Osteoblast (primary cell): ENCODE measurements at regions not wholly inside any gene's neighbourhood (a gene's known extent, or its start where the extent isn't known, plus 50 kb on each side); places are given as distances from the start of the nearest gene placed in this dataset.

ENCODE experiments used
- DNase-seq: peaks from one replicate; pipeline ENCODE4 v3.0.0; 2011; ENCODE audit warnings: low spot score, mixed read lengths; ENCODE audit not compliant: insufficient read length; ENCODE audit errors: missing footprints
- H2AFZ ChIP-seq: 2 replicates; pipeline ENCODE4 v1.6.0; 2011; ENCODE audit warnings: mild to moderate bottlenecking, low read length
- H3K27ac ChIP-seq: 2 replicates; pipeline ENCODE4 v1.5.1; 2011; ENCODE audit warnings: mild to moderate bottlenecking, low read depth, low read length, moderate library complexity
- H3K27me3 ChIP-seq: 2 replicates; pipeline ENCODE4 v1.6.0; 2012; ENCODE audit warnings: mild to moderate bottlenecking, control low read depth, inconsistent platforms, low read length, moderate library complexity; ENCODE audit not compliant: insufficient read depth
- H3K36me3 ChIP-seq: 2 replicates; pipeline ENCODE4 v1.5.1; 2011; ENCODE audit warnings: mild to moderate bottlenecking, low read length, control low read depth, moderate library complexity; ENCODE audit not compliant: insufficient read depth
- H3K4me1 ChIP-seq: 2 replicates; pipeline ENCODE4 v1.5.1; 2011; ENCODE audit warnings: mild to moderate bottlenecking, low read length, control low read depth, moderate library complexity; ENCODE audit not compliant: insufficient read depth
- H3K4me2 ChIP-seq: 2 replicates; pipeline ENCODE4 v1.6.0; 2011; ENCODE audit warnings: mild to moderate bottlenecking, low read length; ENCODE audit not compliant: insufficient read depth
- H3K4me3 ChIP-seq: fragments of 200-600 bp; sonication (generic); 3 replicates; pipeline ENCODE4 v1.5.1; 2012; ENCODE audit warnings: mild to moderate bottlenecking, low read length, inconsistent platforms; ENCODE audit not compliant: insufficient read depth
- H3K79me2 ChIP-seq: 2 replicates; pipeline ENCODE4 v1.6.0; 2012; ENCODE audit warnings: mild to moderate bottlenecking, low read length, control low read depth, inconsistent platforms; ENCODE audit not compliant: insufficient read depth
- H3K9me3 ChIP-seq: 2 replicates; pipeline ENCODE4 v1.5.1; 2011; ENCODE audit warnings: low read depth, low read length, control low read depth
- H4K20me1 ChIP-seq: 2 replicates; pipeline ENCODE4 v1.6.0; 2012; ENCODE audit warnings: mild to moderate bottlenecking, low read length, control low read depth; ENCODE audit not compliant: insufficient read depth
- TF ChIP-seq, protein P1 (sequence below): IDR thresholded peaks from 2 replicates; pipeline ENCODE4 v1.5.1; 2011; ENCODE audit warnings: mild to moderate bottlenecking, low read depth, low read length, moderate library complexity; ENCODE audit errors: extremely low read depth

DNA sequence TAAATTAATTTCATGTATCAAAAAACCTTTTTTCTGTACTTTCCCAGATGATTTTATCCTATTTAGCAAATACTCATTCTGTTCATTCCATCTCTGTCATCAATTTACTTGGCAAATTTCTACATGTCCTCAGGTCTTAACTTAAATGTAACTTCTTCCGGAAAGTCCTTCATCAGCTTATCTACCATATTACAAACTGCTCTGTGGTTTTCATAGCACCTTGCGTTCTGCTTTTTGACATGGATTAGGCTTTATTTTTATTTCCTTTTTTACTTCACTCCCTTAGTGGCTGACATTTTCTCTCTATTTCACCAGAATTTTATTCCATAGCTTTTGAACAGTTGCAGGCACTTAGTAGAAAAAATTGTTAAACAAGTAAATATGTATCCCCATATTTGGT, 1040.8 kb downstream of the TAF11L14 start:
- TF ChIP-seq, protein P1, sequence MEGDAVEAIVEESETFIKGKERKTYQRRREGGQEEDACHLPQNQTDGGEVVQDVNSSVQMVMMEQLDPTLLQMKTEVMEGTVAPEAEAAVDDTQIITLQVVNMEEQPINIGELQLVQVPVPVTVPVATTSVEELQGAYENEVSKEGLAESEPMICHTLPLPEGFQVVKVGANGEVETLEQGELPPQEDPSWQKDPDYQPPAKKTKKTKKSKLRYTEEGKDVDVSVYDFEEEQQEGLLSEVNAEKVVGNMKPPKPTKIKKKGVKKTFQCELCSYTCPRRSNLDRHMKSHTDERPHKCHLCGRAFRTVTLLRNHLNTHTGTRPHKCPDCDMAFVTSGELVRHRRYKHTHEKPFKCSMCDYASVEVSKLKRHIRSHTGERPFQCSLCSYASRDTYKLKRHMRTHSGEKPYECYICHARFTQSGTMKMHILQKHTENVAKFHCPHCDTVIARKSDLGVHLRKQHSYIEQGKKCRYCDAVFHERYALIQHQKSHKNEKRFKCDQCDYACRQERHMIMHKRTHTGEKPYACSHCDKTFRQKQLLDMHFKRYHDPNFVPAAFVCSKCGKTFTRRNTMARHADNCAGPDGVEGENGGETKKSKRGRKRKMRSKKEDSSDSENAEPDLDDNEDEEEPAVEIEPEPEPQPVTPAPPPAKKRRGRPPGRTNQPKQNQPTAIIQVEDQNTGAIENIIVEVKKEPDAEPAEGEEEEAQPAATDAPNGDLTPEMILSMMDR = no peak
- H2AFZ ChIP-seq = no peak overlapping the region
- no peak overlapping the region for H3K27ac ChIP-seq
- no peaks in the 10 kb centered on the region for H3K27me3 ChIP-seq
- no peaks in the 10 kb centered on the region for H3K79me2 ChIP-seq
- no peaks in the 10 kb centered on the region for H3K36me3 ChIP-seq
- H3K4me3 ChIP-seq = no peak overlapping the region
- H4K20me1 ChIP-seq = no peaks in the 10 kb centered on the region
- no peak for DNase-seq
- H3K4me1 ChIP-seq = no peaks in the 10 kb centered on the region
- no peaks in the 10 kb centered on the region for H3K9me3 ChIP-seq
- H3K4me2 ChIP-seq = no peak overlapping the region

DNA sequence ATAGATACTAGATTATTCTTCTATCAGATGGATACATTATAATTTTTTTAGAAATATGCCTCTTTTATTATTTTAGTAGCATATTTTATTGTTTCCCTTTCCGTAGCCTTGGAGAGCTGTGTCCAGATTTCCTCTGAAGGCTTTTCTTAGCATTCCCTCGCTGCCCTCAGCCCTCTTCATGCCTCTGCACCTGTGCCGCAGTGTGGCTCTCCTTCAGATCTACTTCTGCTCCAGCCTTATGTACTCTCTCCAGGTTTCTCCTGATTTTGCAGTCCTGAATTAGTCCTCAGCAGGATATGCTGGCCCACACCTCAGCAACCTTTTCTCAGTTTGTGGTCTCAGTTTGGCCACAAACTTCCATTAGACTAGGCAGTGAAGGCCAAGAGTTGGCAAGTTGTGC, 1052.0 kb downstream of the TAF11L14 start:
- Histone ChIP-seq H2AFZ (no peak overlapping the region), H4K20me1 (no peaks in the 10 kb centered on the region), H3K79me2 (no peaks in the 10 kb centered on the region), H3K4me3 (no peak overlapping the region), H3K4me2 (no peak overlapping the region), H3K27ac (no peak overlapping the region), H3K27me3 (no peaks in the 10 kb centered on the region), H3K4me1 (no peaks in the 10 kb centered on the region), H3K36me3 (no peaks in the 10 kb centered on the region), H3K9me3 (no peaks in the 10 kb centered on the region)
- TF ChIP-seq, protein P1 = no peak
- no peak for DNase-seq

- H2AFZ ChIP-seq = no peak overlapping the region
- H3K27me3 ChIP-seq = no peaks in the 10 kb centered on the region
- no peaks in the 10 kb centered on the region for H4K20me1 ChIP-seq
- H3K4me3 ChIP-seq = no peak overlapping the region
- DNase-seq = no peak
- H3K4me2 ChIP-seq = no peak overlapping the region
- H3K4me1 ChIP-seq = no peaks in the 10 kb centered on the region
- H3K27ac ChIP-seq = no peak overlapping the region
- no peaks in the 10 kb centered on the region for H3K36me3 ChIP-seq
- TF ChIP-seq, protein P1 = no peak
- H3K79me2 ChIP-seq = no peaks in the 10 kb centered on the region
- H3K9me3 ChIP-seq = no peaks in the 10 kb centered on the region
Measured at GRCh38 chr5:18687429-18687828, 1053.2 kb downstream of the TAF11L14 start.

DNA sequence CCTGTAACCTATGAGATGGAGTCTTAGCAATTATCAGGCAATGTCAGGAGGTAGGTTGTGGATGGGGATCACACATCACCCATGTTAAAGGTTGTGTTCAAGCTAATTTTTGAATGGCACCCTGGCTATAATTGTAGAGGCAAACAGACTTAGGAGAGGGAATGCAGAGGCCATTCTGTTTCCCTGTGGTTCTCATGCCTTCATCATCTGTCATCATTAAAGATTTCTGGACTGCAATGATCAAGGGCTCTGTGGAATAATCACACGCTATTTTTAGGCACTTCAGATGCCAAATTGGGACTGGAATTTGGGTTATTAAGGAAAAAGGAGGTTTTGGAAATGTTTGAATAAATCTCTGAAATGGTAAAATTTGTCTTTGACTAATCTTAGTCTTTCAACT, 1065.4 kb downstream of the TAF11L14 start:
- H3K4me3 ChIP-seq = no peak overlapping the region
- H3K4me2 ChIP-seq = no peak overlapping the region
- H3K27me3 ChIP-seq = no peaks in the 10 kb centered on the region
- no peaks in the 10 kb centered on the region for H3K9me3 ChIP-seq
- no peak overlapping the region for H3K27ac ChIP-seq
- no peaks in the 10 kb centered on the region for H3K4me1 ChIP-seq
- H4K20me1 ChIP-seq = no peaks in the 10 kb centered on the region
- no peak for DNase-seq
- TF ChIP-seq, protein P1 = no peak
- no peaks in the 10 kb centered on the region for H3K79me2 ChIP-seq
- H3K36me3 ChIP-seq = no peaks in the 10 kb centered on the region
- H2AFZ ChIP-seq = no peak overlapping the region
